ENCODE measurements at regions not wholly inside any gene's neighbourhood (a gene's known extent, or its start where the extent isn't known, plus 50 kb on each side); places are given as distances from the start of the nearest gene placed in this dataset.

GRCh38 chr9:88781628-88782391 lies 209.5 kb upstream of the S1PR3 start:
- POLR2A ChIA-PET, result no interaction called here
- H3K79me2 ChIP-seq (ENCODE audit: control insufficient read depth, insufficient read depth, low read length), result no peaks in the 10 kb centered on the region
- DNase-seq (ENCODE audit: low read depth, low spot score), result peak; percentile 70
- intact Hi-C loops (cut with micrococcal nuclease), result loop anchor here (1.0 to 2.0 kb wide), 4 partner anchors 59 to 219 kb away; partner anchors contain the start of gene S1PR3
- no peak overlapping the region for H3K4me3 ChIP-seq (replicated peaks in 1 of 3; ENCODE audit: insufficient read depth in 1 of 3, low read depth in 1 of 3, low read length in 3 of 3)
- H2AFZ ChIP-seq (ENCODE audit: low read depth, low read length), result peak overlapping the region; percentile 58
- no peaks in the 10 kb centered on the region for H4K20me1 ChIP-seq (replicated peaks; ENCODE audit: control insufficient read depth, extremely low read depth, insufficient read depth, low read length)
- no peaks in the 10 kb centered on the region for H3K36me3 ChIP-seq (ENCODE audit: control insufficient read depth in 2 of 2, extremely low read depth in 1 of 2, insufficient read depth in 2 of 2, low read length in 2 of 2)
- peak; percentile 50 to 71 for TF ChIP-seq CTCF (IDR thresholded peaks at IDR 0.05; ENCODE audit: extremely low read depth in 1 of 2, insufficient read depth in 1 of 2, low read depth in 1 of 2, low read length in 2 of 2)
- no peak for TF ChIP-seq MYC (IDR thresholded peaks at IDR 0.05; ENCODE audit: low read depth, low read length)
- no peak for TF ChIP-seq JUN (IDR thresholded peaks at IDR 0.05; ENCODE audit: borderline replicate concordance, insufficient read depth, insufficient read length, low read depth)
- TF ChIP-seq GATA2 (IDR thresholded peaks at IDR 0.05; ENCODE audit: insufficient read depth, insufficient read length, low read depth, low read length), result no peak
- no peak for TF ChIP-seq EZH2 (IDR thresholded peaks at IDR 0.05; ENCODE audit: borderline replicate concordance, low read depth, low read length, severe bottlenecking)
- no peak for TF ChIP-seq FOS (IDR thresholded peaks at IDR 0.05; ENCODE audit: borderline replicate concordance, insufficient read depth, low read length)
- no peak for TF ChIP-seq POLR2AphosphoS5 (IDR thresholded peaks at IDR 0.05; ENCODE audit: insufficient read depth, low read depth, low read length)
- no peaks in the 10 kb centered on the region for H3K9me1 ChIP-seq (replicated peaks; ENCODE audit: control insufficient read depth, extremely low read depth, insufficient read depth, low read length)
- H3K9ac ChIP-seq (replicated peaks; ENCODE audit: extremely low read depth, insufficient read depth, low read length), result no peak overlapping the region
- BruUV-seq (replicated peaks), result no TSS peak
- CTCF ChIA-PET, result interaction anchor here (0.6 to 2.4 kb wide), 29 partner anchors 10 to 497 kb away, joined by 3 to 32 read pairs (median 4); partner anchors contain the start of gene S1PR3
- FAIRE-seq, result peak; percentile 79
- H3K4me1 ChIP-seq (ENCODE audit: control insufficient read depth, extremely low read depth, insufficient read depth, low read length), result peaks cover 31% of the 10 kb centered on the region
- H3K9me3 ChIP-seq (replicated peaks; ENCODE audit: control insufficient read depth, insufficient read depth, low read length), result no peaks in the 10 kb centered on the region
- H3K27me3 ChIP-seq (ENCODE audit: control insufficient read depth in 2 of 2, insufficient read depth in 2 of 2, low read length in 2 of 2), result no peaks in the 10 kb centered on the region
- H3K4me2 ChIP-seq (ENCODE audit: insufficient read depth, low read length), result peak overlapping the region; percentile 28
- peak overlapping the region; percentile 28 for H3K27ac ChIP-seq (ENCODE audit: insufficient read depth, low read depth, low read length)
- dilution Hi-C loops (cut with MboI; ENCODE audit: extremely low pct_ligation_motif_present, low sequenced_read_pairs), result no loop called here

All from endothelial cell of umbilical vein (primary cell).